ENCODE measurements at regions not wholly inside any gene's neighbourhood (a gene's known extent, or its start where the extent isn't known, plus 50 kb on each side); places are given as distances from the start of the nearest gene placed in this dataset.

DNA sequence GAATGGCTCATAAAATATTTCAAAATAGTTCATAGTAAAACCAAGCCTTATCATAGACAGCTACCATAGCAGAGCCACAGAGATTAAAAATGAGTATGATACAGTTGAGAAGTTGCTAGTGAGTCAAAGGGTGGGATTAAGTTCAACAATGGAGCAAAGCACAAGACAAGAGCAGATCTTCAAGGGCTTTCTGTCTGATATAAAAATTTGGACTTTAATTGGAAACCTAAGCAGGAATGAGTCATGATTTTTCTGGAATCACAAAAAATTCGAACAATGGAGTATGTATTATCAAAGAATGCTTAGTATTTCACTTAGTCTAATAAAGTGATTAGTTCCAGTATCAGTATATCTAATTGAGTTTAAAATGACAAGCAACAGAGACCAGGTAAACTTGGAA, 487.3 kb upstream of the NETO1 start:
- no peak overlapping the region for H3K4me3 ChIP-seq
- TF ChIP-seq ZNF462 (CRISPR knock-in tag; IDR thresholded peaks at IDR 0.05) (no peak), EZH2phosphoT487 (IDR thresholded peaks at IDR 0.05; ENCODE audit: unreplicated experiment) (no peak), ZNF114 (CRISPR knock-in tag; IDR thresholded peaks at IDR 0.05) (no peak), CREB1 (CRISPR knock-in tag; IDR thresholded peaks at IDR 0.05; ENCODE audit: low read depth) (no peak)
- no peaks in the 10 kb centered on the region for H3K27me3 ChIP-seq (ENCODE audit: insufficient read depth)
- Mint-ChIP-seq H3K4me1 (no peaks in the 10 kb centered on the region), H3K4me3 (no peak overlapping the region), H3K36me3 (ENCODE audit: low read depth) (no peaks in the 10 kb centered on the region), H3K27ac (no peak overlapping the region), H3K9me3 (no peaks in the 10 kb centered on the region), H3K27me3 (ENCODE audit: insufficient read depth, low read depth, poor library complexity) (no peaks in the 10 kb centered on the region)
- H3K36me3 ChIP-seq (ENCODE audit: insufficient read depth): no peaks in the 10 kb centered on the region
- no peak overlapping the region for H3K4me2 ChIP-seq
- no peaks in the 10 kb centered on the region for H3K4me1 ChIP-seq (ENCODE audit: insufficient read depth)
- H3K9me2 ChIP-seq (ENCODE audit: insufficient read depth): no peaks in the 10 kb centered on the region
- no peaks in the 10 kb centered on the region for H3F3A ChIP-seq (replicated peaks; ENCODE audit: low read depth)
- no peak overlapping the region for H3K27ac ChIP-seq (ENCODE audit: low read depth)
- H4K20me1 ChIP-seq (replicated peaks; ENCODE audit: insufficient read depth): no peaks in the 10 kb centered on the region
- DNase-seq (ENCODE audit: low spot score) (no peak), ATAC-seq (no peak)
- no peak overlapping the region for H2AFZ ChIP-seq
- H3K79me2 ChIP-seq (replicated peaks; ENCODE audit: insufficient read depth): no peaks in the 10 kb centered on the region

DNA sequence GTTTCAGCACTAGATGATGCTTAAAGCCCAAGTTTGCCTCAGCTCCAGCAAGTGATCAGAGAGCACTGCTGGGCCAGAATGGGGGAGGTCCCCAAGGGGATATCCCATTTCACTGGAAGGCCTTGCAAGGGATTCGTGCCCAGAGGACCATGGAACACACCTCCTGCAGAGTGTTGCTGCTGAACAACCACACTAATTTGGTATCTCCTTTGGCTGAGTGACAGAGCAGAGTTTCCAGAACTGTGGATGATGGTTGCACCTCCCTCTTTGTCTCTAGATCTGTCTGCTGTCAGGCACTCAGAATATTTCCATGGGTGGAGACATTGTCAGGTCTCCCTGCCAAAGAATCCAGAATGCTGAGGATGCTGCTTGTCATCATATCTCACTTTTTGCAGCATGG, 484.8 kb upstream of the NETO1 start:
- H2AFZ ChIP-seq: no peak overlapping the region
- H3K27me3 ChIP-seq (ENCODE audit: insufficient read depth): no peaks in the 10 kb centered on the region
- no peaks in the 10 kb centered on the region for H3K4me1 ChIP-seq (ENCODE audit: insufficient read depth)
- H3F3A ChIP-seq (replicated peaks; ENCODE audit: low read depth): no peaks in the 10 kb centered on the region
- ATAC-seq: no peak; the same call in 2 of the 3 replicates
- H3K36me3 Mint-ChIP-seq (ENCODE audit: low read depth): no peaks in the 10 kb centered on the region
- no peak overlapping the region for H3K27ac Mint-ChIP-seq
- H3K4me1 Mint-ChIP-seq: no peaks in the 10 kb centered on the region
- H3K27me3 Mint-ChIP-seq (ENCODE audit: insufficient read depth, low read depth, poor library complexity): peaks cover under 1% of the 10 kb centered on the region
- H3K4me3 ChIP-seq: no peak overlapping the region
- no peaks in the 10 kb centered on the region for H4K20me1 ChIP-seq (replicated peaks; ENCODE audit: insufficient read depth)
- H3K4me3 Mint-ChIP-seq: no peak overlapping the region
- no peaks in the 10 kb centered on the region for H3K9me2 ChIP-seq (ENCODE audit: insufficient read depth)
- H3K36me3 ChIP-seq (ENCODE audit: insufficient read depth): no peaks in the 10 kb centered on the region
- DNase-seq (ENCODE audit: low spot score): no peak
- H3K4me2 ChIP-seq: no peak overlapping the region
- H3K9me3 Mint-ChIP-seq: no peaks in the 10 kb centered on the region
- no peak overlapping the region for H3K27ac ChIP-seq (ENCODE audit: low read depth)
- H3K79me2 ChIP-seq (replicated peaks; ENCODE audit: insufficient read depth): no peaks in the 10 kb centered on the region
- TF ChIP-seq EZH2 (IDR thresholded peaks at IDR 0.05; ENCODE audit: low read depth, unreplicated experiment) (no peak), JUNB (IDR thresholded peaks at IDR 0.05; ENCODE audit: unreplicated experiment) (no peak), CTCF (conservative IDR thresholded peaks at IDR 0.05; ENCODE audit: low read depth in 2 of 2) (no peak)
- TF ChIP-seq, protein P1, sequence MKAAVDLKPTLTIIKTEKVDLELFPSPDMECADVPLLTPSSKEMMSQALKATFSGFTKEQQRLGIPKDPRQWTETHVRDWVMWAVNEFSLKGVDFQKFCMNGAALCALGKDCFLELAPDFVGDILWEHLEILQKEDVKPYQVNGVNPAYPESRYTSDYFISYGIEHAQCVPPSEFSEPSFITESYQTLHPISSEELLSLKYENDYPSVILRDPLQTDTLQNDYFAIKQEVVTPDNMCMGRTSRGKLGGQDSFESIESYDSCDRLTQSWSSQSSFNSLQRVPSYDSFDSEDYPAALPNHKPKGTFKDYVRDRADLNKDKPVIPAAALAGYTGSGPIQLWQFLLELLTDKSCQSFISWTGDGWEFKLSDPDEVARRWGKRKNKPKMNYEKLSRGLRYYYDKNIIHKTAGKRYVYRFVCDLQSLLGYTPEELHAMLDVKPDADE (IDR thresholded peaks at IDR 0.05): no peak

Data from GM23338 (cell line).